Rectal smooth muscle tissue (tissue), 1 donor: ENCODE measurements at regions not wholly inside any gene's neighbourhood (a gene's known extent, or its start where the extent isn't known, plus 50 kb on each side); places are given as distances from the start of the nearest gene placed in this dataset.

Experiments used
- H3K27ac ChIP-seq: one replicate; pipeline ENCODE4 v1.7.0; 2013; ENCODE audit warnings: low read depth, low read length, inconsistent platforms
- H3K27me3 ChIP-seq: one replicate; pipeline ENCODE4 v1.7.0; 2013; ENCODE audit warnings: low read length; ENCODE audit not compliant: control insufficient read depth, insufficient read depth
- H3K36me3 ChIP-seq: one replicate; pipeline ENCODE4 v1.7.0; 2013; ENCODE audit warnings: low read length; ENCODE audit not compliant: control insufficient read depth, insufficient read depth
- H3K4me1 ChIP-seq: one replicate; pipeline ENCODE4 v1.7.0; 2013; ENCODE audit warnings: low read length; ENCODE audit not compliant: control insufficient read depth, insufficient read depth
- H3K4me3 ChIP-seq: one replicate; pipeline ENCODE4 v1.7.0; 2013; ENCODE audit warnings: low read length
- H3K9ac ChIP-seq: one replicate; pipeline ENCODE4 v1.7.0; 2013; ENCODE audit warnings: low read length

GRCh38 chr10:124287791-124288190 lies 130.9 kb downstream of the OAT start:
- Histone ChIP-seq H3K27ac (no peak overlapping the region), H3K4me1 (no peaks in the 10 kb centered on the region), H3K27me3 (peaks cover 3% of the 10 kb centered on the region), H3K36me3 (no peaks in the 10 kb centered on the region), H3K4me3 (no peak overlapping the region), H3K9ac (no peak overlapping the region)

GRCh38 chr10:124287071-124287685 lies 131.5 kb downstream of the OAT start:
- no peaks in the 10 kb centered on the region for H3K4me1 ChIP-seq
- H3K4me3 ChIP-seq = no peak overlapping the region
- H3K9ac ChIP-seq = no peak overlapping the region
- no peak overlapping the region for H3K27ac ChIP-seq
- no peaks in the 10 kb centered on the region for H3K36me3 ChIP-seq
- H3K27me3 ChIP-seq = peaks cover 3% of the 10 kb centered on the region

DNA sequence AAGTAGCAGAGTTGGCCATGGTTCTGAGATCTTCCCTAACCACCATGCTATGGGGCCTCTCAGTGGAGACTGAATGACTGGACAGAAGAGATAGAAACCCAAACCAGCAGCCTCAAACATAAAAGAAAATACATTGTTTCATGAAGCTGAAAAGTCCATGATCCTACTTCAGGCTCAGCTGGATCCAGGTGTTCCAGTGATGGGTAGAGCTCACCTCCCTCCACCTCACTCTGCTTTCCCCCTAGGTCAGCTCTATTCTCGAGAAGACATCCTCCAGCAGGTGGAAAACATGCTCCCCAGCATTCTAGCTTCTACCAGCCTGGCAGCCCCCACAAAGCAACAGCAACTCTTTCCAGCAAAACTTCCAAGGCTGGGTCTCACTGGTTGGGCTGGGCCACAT lies 132.1 kb downstream of the OAT start:
- H3K4me3 ChIP-seq = no peak overlapping the region
- no peak overlapping the region for H3K9ac ChIP-seq
- no peak overlapping the region for H3K27ac ChIP-seq
- no peaks in the 10 kb centered on the region for H3K4me1 ChIP-seq
- no peaks in the 10 kb centered on the region for H3K36me3 ChIP-seq
- H3K27me3 ChIP-seq = peaks cover 3% of the 10 kb centered on the region

GRCh38 chr10:124285587-124286527 lies 132.9 kb downstream of the OAT start:
- H3K36me3 ChIP-seq = no peaks in the 10 kb centered on the region
- no peaks in the 10 kb centered on the region for H3K4me1 ChIP-seq
- H3K27me3 ChIP-seq = peaks cover 3% of the 10 kb centered on the region
- H3K9ac ChIP-seq = no peak overlapping the region
- no peak overlapping the region for H3K4me3 ChIP-seq
- H3K27ac ChIP-seq = no peak overlapping the region

GRCh38 chr10:124283949-124284250 lies 134.8 kb downstream of the OAT start:
- Histone ChIP-seq H3K4me1 (no peaks in the 10 kb centered on the region), H3K9ac (no peak overlapping the region), H3K4me3 (no peak overlapping the region)

DNA sequence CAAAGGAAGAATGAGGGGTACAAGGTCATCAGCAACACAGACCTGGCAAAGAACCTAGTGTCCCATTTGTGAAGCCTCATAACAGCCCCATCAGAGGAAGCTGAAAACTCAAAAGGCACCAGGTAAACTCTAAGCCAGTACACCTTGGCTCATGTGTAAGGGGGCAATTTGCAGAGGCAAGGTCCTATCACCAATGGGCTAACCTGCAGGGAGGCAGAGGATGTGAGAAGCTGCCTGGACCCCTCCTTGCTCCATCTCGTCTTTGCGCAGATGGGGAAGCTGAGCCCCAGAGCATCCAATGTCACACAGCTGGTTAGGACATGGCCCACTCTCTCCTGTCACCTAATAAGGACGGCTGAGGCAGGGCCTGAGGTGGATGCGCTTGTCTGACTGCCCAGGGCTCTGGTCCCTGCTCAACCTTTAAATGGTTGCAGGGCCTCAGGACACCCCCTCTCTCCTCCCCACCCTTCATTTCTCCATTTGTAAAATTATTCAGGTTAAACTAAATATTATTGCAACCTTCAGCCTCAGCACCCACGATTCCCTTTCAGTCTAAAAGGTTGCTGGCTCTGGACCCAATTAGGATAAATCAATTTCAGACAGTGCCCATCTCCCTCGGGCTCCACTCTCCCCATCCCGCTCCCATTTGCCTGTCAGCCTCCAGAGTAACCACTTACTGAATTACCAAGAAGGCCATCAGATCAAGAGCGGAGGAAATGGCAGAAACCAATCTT lies 135.3 kb downstream of the OAT start:
- Histone ChIP-seq H3K27ac (no peak overlapping the region), H3K36me3 (no peaks in the 10 kb centered on the region), H3K4me1 (no peaks in the 10 kb centered on the region), H3K9ac (no peak overlapping the region), H3K4me3 (no peak overlapping the region), H3K27me3 (peaks cover 3% of the 10 kb centered on the region)

More at GRCh38 chr10:124283949-124284250, 134.8 kb downstream of the OAT start:
- H3K27ac ChIP-seq = no peak overlapping the region
- H3K36me3 ChIP-seq = no peaks in the 10 kb centered on the region
- H3K27me3 ChIP-seq = peaks cover 3% of the 10 kb centered on the region

GRCh38 chr10:124282326-124282725 lies 136.4 kb downstream of the OAT start:
- no peak overlapping the region for H3K27ac ChIP-seq
- H3K36me3 ChIP-seq = no peaks in the 10 kb centered on the region
- H3K4me3 ChIP-seq = no peak overlapping the region
- no peaks in the 10 kb centered on the region for H3K4me1 ChIP-seq
- peaks cover 3% of the 10 kb centered on the region for H3K27me3 ChIP-seq
- H3K9ac ChIP-seq = no peak overlapping the region

DNA sequence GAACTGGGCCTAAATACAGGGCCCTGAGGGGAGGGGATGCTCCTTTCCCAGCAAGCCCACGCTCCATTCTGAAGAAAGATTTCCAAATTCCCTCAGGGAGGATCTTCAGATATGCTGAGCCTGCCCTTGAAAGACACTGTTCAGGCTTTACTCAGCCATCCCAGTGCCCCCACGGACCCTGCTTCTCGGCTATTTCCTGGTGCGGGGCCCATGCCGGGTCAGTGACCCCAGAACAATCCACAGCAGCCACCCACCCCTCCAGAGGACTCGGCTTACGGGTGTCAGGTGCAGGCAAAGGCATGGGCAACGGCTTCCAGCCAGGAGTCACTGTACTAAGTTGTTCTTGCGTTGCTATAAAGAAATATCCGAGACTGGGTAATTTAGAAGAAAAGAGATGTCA lies 137.1 kb downstream of the OAT start:
- H3K4me1 ChIP-seq = no peaks in the 10 kb centered on the region
- no peak overlapping the region for H3K4me3 ChIP-seq
- H3K27ac ChIP-seq = no peak overlapping the region
- H3K27me3 ChIP-seq = peaks cover 3% of the 10 kb centered on the region
- H3K9ac ChIP-seq = no peak overlapping the region
- H3K36me3 ChIP-seq = no peaks in the 10 kb centered on the region

GRCh38 chr10:124280916-124281315 lies 137.8 kb downstream of the OAT start:
- Histone ChIP-seq H3K36me3 (no peaks in the 10 kb centered on the region), H3K4me1 (no peaks in the 10 kb centered on the region), H3K27me3 (peaks cover 3% of the 10 kb centered on the region), H3K9ac (no peak overlapping the region), H3K27ac (no peak overlapping the region), H3K4me3 (no peak overlapping the region)

DNA sequence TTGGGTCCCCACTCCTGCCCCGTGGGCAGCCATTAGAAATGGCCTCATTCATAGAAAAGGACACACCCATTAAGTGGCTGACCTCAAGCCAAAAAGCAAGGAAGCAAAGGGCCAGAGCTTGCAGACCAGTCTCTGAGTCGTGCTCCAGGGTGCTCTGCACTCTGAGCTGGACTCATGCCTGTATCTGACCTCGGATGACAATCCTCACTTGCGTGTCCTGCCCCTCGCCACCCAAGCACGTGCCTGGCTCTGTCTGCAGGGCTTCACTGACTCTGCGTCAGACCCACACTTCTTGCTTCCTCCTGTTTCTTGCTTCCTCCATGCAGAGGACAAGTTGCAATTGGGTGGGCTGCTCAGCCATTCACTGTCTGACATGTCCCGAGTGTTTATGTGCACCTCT lies 138.8 kb downstream of the OAT start:
- Histone ChIP-seq H3K27ac (no peak overlapping the region), H3K27me3 (peaks cover 3% of the 10 kb centered on the region), H3K4me3 (no peak overlapping the region), H3K9ac (no peak overlapping the region), H3K4me1 (no peaks in the 10 kb centered on the region), H3K36me3 (no peaks in the 10 kb centered on the region)

- H3K4me1 ChIP-seq = no peaks in the 10 kb centered on the region
- H3K9ac ChIP-seq = no peak overlapping the region
- H3K4me3 ChIP-seq = no peak overlapping the region
- no peak overlapping the region for H3K27ac ChIP-seq
- H3K36me3 ChIP-seq = no peaks in the 10 kb centered on the region
- peaks cover 3% of the 10 kb centered on the region for H3K27me3 ChIP-seq
These were observed 139.4 kb downstream of the OAT start for GRCh38 chr10:124279298-124279697.

GRCh38 chr10:124278356-124278755 lies 140.4 kb downstream of the OAT start:
- no peaks in the 10 kb centered on the region for H3K4me1 ChIP-seq
- no peak overlapping the region for H3K4me3 ChIP-seq
- peaks cover 3% of the 10 kb centered on the region for H3K27me3 ChIP-seq
- H3K36me3 ChIP-seq = no peaks in the 10 kb centered on the region
- no peak overlapping the region for H3K9ac ChIP-seq
- H3K27ac ChIP-seq = no peak overlapping the region
